HUES48 (cell line): ENCODE measurements at regions not wholly inside any gene's neighbourhood (a gene's known extent, or its start where the extent isn't known, plus 50 kb on each side); places are given as distances from the start of the nearest gene placed in this dataset.

Source experiments
- H3K27ac ChIP-seq: one replicate; pipeline ENCODE4 v1.7.0; 2013; ENCODE audit warnings: low read depth, low read length, inconsistent platforms
- H3K27me3 ChIP-seq: 2 replicates; pipeline ENCODE4 v1.6.1; 2013; ENCODE audit warnings: mild to moderate bottlenecking, low read length; ENCODE audit not compliant: control insufficient read depth, insufficient read depth
- H3K36me3 ChIP-seq: 2 replicates; pipeline ENCODE4 v1.6.1; 2013; ENCODE audit warnings: low read length; ENCODE audit not compliant: control insufficient read depth, insufficient read depth
- H3K4me1 ChIP-seq: 2 replicates; pipeline ENCODE4 v1.6.1; 2013; ENCODE audit warnings: mild to moderate bottlenecking, low read length; ENCODE audit not compliant: control insufficient read depth, insufficient read depth
- H3K4me3 ChIP-seq: 2 replicates; pipeline ENCODE4 v1.5.1; 2013; ENCODE audit warnings: mild to moderate bottlenecking, low read depth, low read length
- H3K9ac ChIP-seq: 2 replicates; pipeline ENCODE4 v1.6.1; 2013; ENCODE audit warnings: mild to moderate bottlenecking, low read depth, low read length, moderate library complexity
- H3K9me3 ChIP-seq: 2 replicates; pipeline ENCODE4 v1.6.1; 2013; ENCODE audit warnings: low read length; ENCODE audit not compliant: control insufficient read depth, insufficient read depth

GRCh38 chr2:2875831-2876230 is 501.8 kb downstream of the EIPR1 start:
- Histone ChIP-seq H3K9me3 (peaks cover 20% of the 10 kb centered on the region), H3K9ac (no peak overlapping the region), H3K27ac (no peak overlapping the region), H3K36me3 (no peaks in the 10 kb centered on the region), H3K4me3 (no peak overlapping the region), H3K4me1 (no peaks in the 10 kb centered on the region), H3K27me3 (no peaks in the 10 kb centered on the region)

- no peaks in the 10 kb centered on the region for H3K27me3 ChIP-seq
- H3K4me1 ChIP-seq: no peaks in the 10 kb centered on the region
- H3K36me3 ChIP-seq: no peaks in the 10 kb centered on the region
- H3K9ac ChIP-seq: no peak overlapping the region
- H3K9me3 ChIP-seq: peaks cover 20% of the 10 kb centered on the region
- H3K27ac ChIP-seq: no peak overlapping the region
- no peak overlapping the region for H3K4me3 ChIP-seq
Observed at GRCh38 chr2:2875296-2875695, 502.3 kb downstream of the EIPR1 start.

GRCh38 chr2:2874805-2875204 is 502.8 kb downstream of the EIPR1 start:
- H3K4me3 ChIP-seq: no peak overlapping the region
- no peaks in the 10 kb centered on the region for H3K36me3 ChIP-seq
- no peak overlapping the region for H3K27ac ChIP-seq
- H3K9me3 ChIP-seq: peaks cover 20% of the 10 kb centered on the region
- no peaks in the 10 kb centered on the region for H3K27me3 ChIP-seq
- H3K9ac ChIP-seq: no peak overlapping the region
- no peaks in the 10 kb centered on the region for H3K4me1 ChIP-seq

- H3K4me3 ChIP-seq: no peak overlapping the region
Observed at GRCh38 chr2:2874341-2874740, 503.3 kb downstream of the EIPR1 start.

GRCh38 chr2:2873450-2873811 is 504.2 kb downstream of the EIPR1 start:
- Histone ChIP-seq H3K4me1 (no peaks in the 10 kb centered on the region), H3K9me3 (peaks cover 18% of the 10 kb centered on the region), H3K27ac (no peak overlapping the region), H3K4me3 (no peak overlapping the region), H3K36me3 (no peaks in the 10 kb centered on the region), H3K27me3 (no peaks in the 10 kb centered on the region), H3K9ac (no peak overlapping the region)

More at GRCh38 chr2:2874341-2874740, 503.3 kb downstream of the EIPR1 start:
- Histone ChIP-seq H3K27ac (no peak overlapping the region), H3K9me3 (peaks cover 20% of the 10 kb centered on the region), H3K4me1 (no peaks in the 10 kb centered on the region), H3K27me3 (no peaks in the 10 kb centered on the region), H3K36me3 (no peaks in the 10 kb centered on the region), H3K9ac (no peak overlapping the region)

GRCh38 chr2:2872713-2873449 is 504.7 kb downstream of the EIPR1 start:
- Histone ChIP-seq H3K4me1 (no peaks in the 10 kb centered on the region), H3K9ac (no peak overlapping the region), H3K27ac (no peak overlapping the region), H3K36me3 (no peaks in the 10 kb centered on the region), H3K27me3 (no peaks in the 10 kb centered on the region), H3K4me3 (no peak overlapping the region), H3K9me3 (peaks cover 13% of the 10 kb centered on the region)

GRCh38 chr2:2872309-2872617 is 505.4 kb downstream of the EIPR1 start:
- Histone ChIP-seq H3K4me3 (no peak overlapping the region), H3K4me1 (no peaks in the 10 kb centered on the region), H3K27ac (no peak overlapping the region), H3K9me3 (peaks cover 7% of the 10 kb centered on the region), H3K27me3 (no peaks in the 10 kb centered on the region), H3K36me3 (no peaks in the 10 kb centered on the region), H3K9ac (no peak overlapping the region)

GRCh38 chr2:2871480-2872308 is 505.9 kb downstream of the EIPR1 start:
- Histone ChIP-seq H3K27me3 (no peaks in the 10 kb centered on the region), H3K9ac (no peak overlapping the region), H3K4me3 (no peak overlapping the region)

GRCh38 chr2:2870106-2870505 is 507.5 kb downstream of the EIPR1 start:
- Histone ChIP-seq H3K27me3 (no peaks in the 10 kb centered on the region), H3K27ac (no peak overlapping the region), H3K36me3 (no peaks in the 10 kb centered on the region), H3K4me1 (no peaks in the 10 kb centered on the region), H3K4me3 (no peak overlapping the region), H3K9ac (no peak overlapping the region), H3K9me3 (no peaks in the 10 kb centered on the region)

More at GRCh38 chr2:2871480-2872308, 505.9 kb downstream of the EIPR1 start:
- no peak overlapping the region for H3K27ac ChIP-seq
- peaks cover under 1% of the 10 kb centered on the region; the same call in 1 of the 2 replicates for H3K9me3 ChIP-seq
- H3K4me1 ChIP-seq: no peaks in the 10 kb centered on the region
- H3K36me3 ChIP-seq: no peaks in the 10 kb centered on the region

GRCh38 chr2:2869553-2869952 is 508.1 kb downstream of the EIPR1 start:
- no peaks in the 10 kb centered on the region; the same call in 1 of the 2 replicates for H3K9me3 ChIP-seq
- no peak overlapping the region for H3K4me3 ChIP-seq
- H3K36me3 ChIP-seq: no peaks in the 10 kb centered on the region
- no peaks in the 10 kb centered on the region for H3K27me3 ChIP-seq
- H3K27ac ChIP-seq: no peak overlapping the region
- H3K4me1 ChIP-seq: no peaks in the 10 kb centered on the region
- H3K9ac ChIP-seq: no peak overlapping the region

- Histone ChIP-seq H3K27ac (no peak overlapping the region), H3K4me1 (no peaks in the 10 kb centered on the region), H3K9me3 (no peaks in the 10 kb centered on the region; the same call in 1 of the 2 replicates), H3K9ac (no peak overlapping the region), H3K4me3 (no peak overlapping the region), H3K36me3 (no peaks in the 10 kb centered on the region), H3K27me3 (no peaks in the 10 kb centered on the region)
Observed at GRCh38 chr2:2868085-2868484, 509.5 kb downstream of the EIPR1 start.
